OCI-LY3 (cell line): ENCODE measurements at regions not wholly inside any gene's neighbourhood (a gene's known extent, or its start where the extent isn't known, plus 50 kb on each side); places are given as distances from the start of the nearest gene placed in this dataset.

Experiments
- H2AFZ ChIP-seq: fragments of 200-600, 300-600 bp; shearing (Covaris generic); 2 replicates; pipeline ENCODE4 v1.6.0; 2014; ENCODE audit warnings: antibody characterized with exemption, low read depth, low read length
- H3K27ac ChIP-seq: fragments of 200-600, 300-600 bp; sonication (generic); 2 replicates; pipeline ENCODE4 v1.5.1; 2014; ENCODE audit warnings: mild to moderate bottlenecking, low read length, moderate library complexity, mixed read lengths
- H3K27me3 ChIP-seq: fragments of 200-600, 300-600 bp; sonication (generic); 2 replicates; pipeline ENCODE4 v1.6.1; 2014; ENCODE audit warnings: low read depth, low read length, mixed read lengths
- H3K36me3 ChIP-seq: fragments of 200-600, 300-600 bp; sonication (generic); replicated peaks from 2 replicates; pipeline ENCODE3; 2014; ENCODE audit warnings: low read depth, low read length, mixed read lengths
- H3K4me1 ChIP-seq: fragments of 300-600, 200-600 bp; sonication (generic); 2 replicates; pipeline ENCODE4 v1.6.1; 2014; ENCODE audit warnings: low read length, mixed read lengths
- H3K4me2 ChIP-seq: fragments of 200-600, 300-600 bp; sonication (generic); 2 replicates; pipeline ENCODE4 v1.6.1; 2014; ENCODE audit warnings: low read length, mixed read lengths
- H3K4me3 ChIP-seq: fragments of 300-600, 200-600 bp; sonication (generic); 2 replicates; pipeline ENCODE4 v1.5.1; 2014; ENCODE audit warnings: antibody characterized with exemption, mild to moderate bottlenecking, low read length, moderate library complexity
- H3K79me2 ChIP-seq: fragments of 300-600, 200-600 bp; shearing (Covaris generic); 2 replicates; pipeline ENCODE4 v1.6.1; 2014; ENCODE audit warnings: mild to moderate bottlenecking, low read length, mixed read lengths
- H3K9ac ChIP-seq: fragments of 300-600, 200-600 bp; shearing (Covaris generic); 2 replicates; pipeline ENCODE4 v1.6.0; 2014; ENCODE audit warnings: mild to moderate bottlenecking, low read length, moderate library complexity
- H3K9me3 ChIP-seq: fragments of 200-600, 300-600 bp; shearing (Covaris generic); 2 replicates; pipeline ENCODE4 v1.6.1; 2014; ENCODE audit warnings: low read length, mixed read lengths; ENCODE audit not compliant: insufficient read depth
- H4K20me1 ChIP-seq: fragments of 200-600, 300-600 bp; sonication (generic); 2 replicates; pipeline ENCODE4 v1.6.1; 2016; ENCODE audit warnings: low read length, mixed read lengths; ENCODE audit not compliant: insufficient read depth
- CTCF ChIP-seq: fragments of 200-600, 300-600 bp; sonication (generic); IDR thresholded peaks from 2 replicates; pipeline ENCODE4 v1.5.1; 2014; ENCODE audit warnings: antibody characterized with exemption, low read length, low read depth
- EZH2phosphoT487 ChIP-seq: fragments of 200-600 bp; shearing (Covaris generic); IDR thresholded peaks from 2 replicates; pipeline ENCODE4 v1.6.1; 2018; ENCODE audit warnings: antibody characterized with exemption, mixed run types, low read depth

GRCh38 chr2:225994748-225995405 lies 595.4 kb downstream of the NYAP2 start:
- H3K4me1 ChIP-seq, result peaks cover 14% of the 10 kb centered on the region
- no peaks in the 10 kb centered on the region for H3K9me3 ChIP-seq
- no peak overlapping the region for H3K4me2 ChIP-seq
- H4K20me1 ChIP-seq, result no peaks in the 10 kb centered on the region
- no peaks in the 10 kb centered on the region for H3K27me3 ChIP-seq
- H3K27ac ChIP-seq, result no peak overlapping the region
- H3K36me3 ChIP-seq, result no peaks in the 10 kb centered on the region
- H2AFZ ChIP-seq, result no peak overlapping the region
- H3K4me3 ChIP-seq, result no peak overlapping the region
- no peak overlapping the region for H3K9ac ChIP-seq
- no peak for TF ChIP-seq CTCF
- no peaks in the 10 kb centered on the region for H3K79me2 ChIP-seq

GRCh38 chr2:225993430-225993829 lies 593.9 kb downstream of the NYAP2 start:
- H3K27me3 ChIP-seq, result no peaks in the 10 kb centered on the region
- TF ChIP-seq EZH2phosphoT487 (no peak), CTCF (no peak)
- no peaks in the 10 kb centered on the region for H3K79me2 ChIP-seq
- H3K27ac ChIP-seq, result no peak overlapping the region
- H3K9ac ChIP-seq, result no peak overlapping the region
- no peaks in the 10 kb centered on the region for H3K36me3 ChIP-seq
- H3K4me1 ChIP-seq, result peaks cover 14% of the 10 kb centered on the region
- no peak overlapping the region for H3K4me3 ChIP-seq
- H2AFZ ChIP-seq, result no peak overlapping the region
- H3K4me2 ChIP-seq, result no peak overlapping the region
- no peaks in the 10 kb centered on the region for H4K20me1 ChIP-seq
- H3K9me3 ChIP-seq, result no peaks in the 10 kb centered on the region

GRCh38 chr2:225989809-225990208 lies 590.3 kb downstream of the NYAP2 start:
- Histone ChIP-seq H3K9ac (no peak overlapping the region), H3K4me1 (no peaks in the 10 kb centered on the region), H2AFZ (no peak overlapping the region), H3K36me3 (no peaks in the 10 kb centered on the region), H3K4me2 (no peak overlapping the region), H3K4me3 (no peak overlapping the region), H3K9me3 (no peaks in the 10 kb centered on the region), H3K27me3 (no peaks in the 10 kb centered on the region), H3K79me2 (no peaks in the 10 kb centered on the region), H4K20me1 (no peaks in the 10 kb centered on the region), H3K27ac (no peak overlapping the region)
- no peak for TF ChIP-seq CTCF
- no peak for TF ChIP-seq EZH2phosphoT487

DNA sequence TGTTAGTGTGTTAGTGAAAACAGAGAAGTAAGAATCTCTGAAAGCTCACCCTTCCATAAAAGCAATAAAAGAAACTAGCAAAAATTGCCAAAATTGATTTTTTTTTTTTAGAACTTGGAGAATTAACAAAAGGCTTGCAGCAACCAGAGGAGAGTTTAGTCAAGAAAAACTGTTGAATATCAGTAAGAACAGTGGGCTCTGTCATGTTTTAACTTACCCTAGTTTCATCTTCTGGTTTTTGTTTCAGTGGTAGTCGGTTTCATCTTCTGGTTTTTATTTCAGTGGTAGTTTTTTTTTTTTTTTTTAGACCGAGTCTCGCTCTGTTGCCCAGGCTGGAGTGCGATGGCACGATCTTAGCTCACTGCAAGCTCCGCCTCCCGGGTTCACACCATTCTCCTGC lies 580.9 kb downstream of the NYAP2 start:
- Histone ChIP-seq H3K4me2 (no peak overlapping the region), H3K79me2 (no peaks in the 10 kb centered on the region), H3K27ac (no peak overlapping the region), H3K9me3 (no peaks in the 10 kb centered on the region), H3K36me3 (no peaks in the 10 kb centered on the region), H2AFZ (no peak overlapping the region), H3K4me1 (no peaks in the 10 kb centered on the region), H3K4me3 (no peak overlapping the region), H3K27me3 (no peaks in the 10 kb centered on the region), H3K9ac (no peak overlapping the region), H4K20me1 (no peaks in the 10 kb centered on the region)
- TF ChIP-seq EZH2phosphoT487 (no peak), CTCF (no peak)
